ENCODE measurements at regions not wholly inside any gene's neighbourhood (a gene's known extent, or its start where the extent isn't known, plus 50 kb on each side); places are given as distances from the start of the nearest gene placed in this dataset.

GRCh38 chr4:36823199-36823967 is 421.2 kb upstream of the NWD2 start:
- H2AK5ac ChIP-seq (ENCODE audit: low read depth, low read length) = no peak overlapping the region
- H2BK15ac ChIP-seq (ENCODE audit: low read length) = no peak overlapping the region
- H3K4me3 ChIP-seq (ENCODE audit: low read length in 2 of 2) = no peak overlapping the region
- no peaks in the 10 kb centered on the region for H3K9me3 ChIP-seq (replicated peaks in 1 of 2; ENCODE audit: control insufficient read depth in 2 of 2, insufficient read depth in 1 of 2, low read depth in 1 of 2, low read length in 2 of 2)
- no peak overlapping the region for H3K9ac ChIP-seq (ENCODE audit: low read depth, low read length, poor library complexity)
- H3K23ac ChIP-seq (ENCODE audit: low read depth, low read length, poor library complexity) = no peak overlapping the region
- H3K36me3 ChIP-seq (replicated peaks in 1 of 2; ENCODE audit: control insufficient read depth in 2 of 2, insufficient read depth in 2 of 2, low read length in 2 of 2) = no peaks in the 10 kb centered on the region
- WGBS, 2 donors (ENCODE audit: extremely low coverage in 2 of 2, insufficient read length in 2 of 2, insufficient replicate concordance in 1 of 2) = no CpG with 5 or more reads among the region's 12 CpGs
- H2BK120ac ChIP-seq (ENCODE audit: low read depth, low read length) = no peak overlapping the region
- no peaks in the 10 kb centered on the region for H3K79me1 ChIP-seq (ENCODE audit: low read depth, low read length)
- H3K4me2 ChIP-seq (ENCODE audit: insufficient read depth, low read length, poor library complexity, severe bottlenecking) = no peak overlapping the region
- H2BK5ac ChIP-seq (ENCODE audit: low read length) = no peak overlapping the region
- H4K91ac ChIP-seq (ENCODE audit: low read depth, low read length, poor library complexity) = no peak overlapping the region
- H3K27ac ChIP-seq (replicated peaks; ENCODE audit: low read length) = no peak overlapping the region
- H2AFZ ChIP-seq (ENCODE audit: low read length) = no peak overlapping the region
- no peak overlapping the region for H4K8ac ChIP-seq (ENCODE audit: low read depth, low read length)
- peak overlapping the region; percentile 67 for H3K14ac ChIP-seq (ENCODE audit: low read length)
- no peak overlapping the region for H2BK12ac ChIP-seq (ENCODE audit: low read length)
- no peaks in the 10 kb centered on the region for H3K27me3 ChIP-seq (ENCODE audit: control insufficient read depth in 3 of 3, insufficient read depth in 3 of 3, low read depth in 1 of 3, low read length in 3 of 3)
- no peaks in the 10 kb centered on the region for H3K4me1 ChIP-seq (ENCODE audit: control insufficient read depth in 2 of 2, insufficient read depth in 1 of 2, low read depth in 1 of 2, low read length in 2 of 2)
- peak overlapping the region; percentile 58 for H3K18ac ChIP-seq (ENCODE audit: low read length)
- no peak overlapping the region for H3K4ac ChIP-seq (ENCODE audit: low read length)
- no peak for DNase-seq (ENCODE audit: low spot score)

- H3K79me1 ChIP-seq (ENCODE audit: low read depth, low read length) = no peaks in the 10 kb centered on the region
- no peak overlapping the region for H2BK120ac ChIP-seq (ENCODE audit: low read depth, low read length)
- H3K27me3 ChIP-seq (ENCODE audit: control insufficient read depth in 3 of 3, insufficient read depth in 3 of 3, low read depth in 1 of 3, low read length in 3 of 3) = no peaks in the 10 kb centered on the region
- H4K8ac ChIP-seq (ENCODE audit: low read depth, low read length) = no peak overlapping the region
- H3K4me2 ChIP-seq (ENCODE audit: insufficient read depth, low read length, poor library complexity, severe bottlenecking) = no peak overlapping the region
- H2BK15ac ChIP-seq (ENCODE audit: low read length) = no peak overlapping the region
- no peaks in the 10 kb centered on the region for H3K36me3 ChIP-seq (replicated peaks in 1 of 2; ENCODE audit: control insufficient read depth in 2 of 2, insufficient read depth in 2 of 2, low read length in 2 of 2)
- H3K4me3 ChIP-seq (ENCODE audit: low read length in 2 of 2) = no peak overlapping the region
- no peak overlapping the region for H2BK5ac ChIP-seq (ENCODE audit: low read length)
- H2BK12ac ChIP-seq (ENCODE audit: low read length) = no peak overlapping the region
- H3K23ac ChIP-seq (ENCODE audit: low read depth, low read length, poor library complexity) = no peak overlapping the region
- no peak overlapping the region for H3K18ac ChIP-seq (ENCODE audit: low read length)
- no peaks in the 10 kb centered on the region for H3K4me1 ChIP-seq (ENCODE audit: control insufficient read depth in 2 of 2, insufficient read depth in 1 of 2, low read depth in 1 of 2, low read length in 2 of 2)
- H4K91ac ChIP-seq (ENCODE audit: low read depth, low read length, poor library complexity) = no peak overlapping the region
- DNase-seq (ENCODE audit: low spot score) = no peak
- no peak overlapping the region for H3K14ac ChIP-seq (ENCODE audit: low read length)
- no peak overlapping the region for H3K27ac ChIP-seq (replicated peaks; ENCODE audit: low read length)
- WGBS, 2 donors (ENCODE audit: extremely low coverage in 2 of 2, insufficient read length in 2 of 2, insufficient replicate concordance in 1 of 2) = no CpG with 5 or more reads among the region's 3 CpGs
- no peak overlapping the region for H3K4ac ChIP-seq (ENCODE audit: low read length)
- H2AK5ac ChIP-seq (ENCODE audit: low read depth, low read length) = no peak overlapping the region
- H3K9me3 ChIP-seq (replicated peaks in 1 of 2; ENCODE audit: control insufficient read depth in 2 of 2, insufficient read depth in 1 of 2, low read depth in 1 of 2, low read length in 2 of 2) = no peaks in the 10 kb centered on the region
- no peak overlapping the region for H2AFZ ChIP-seq (ENCODE audit: low read length)
- H3K9ac ChIP-seq (ENCODE audit: low read depth, low read length, poor library complexity) = no peak overlapping the region
Measured at GRCh38 chr4:36824682-36825081, 419.9 kb upstream of the NWD2 start.

- Histone ChIP-seq H3K4me3 (ENCODE audit: low read length in 2 of 2) (no peak overlapping the region), H3K14ac (ENCODE audit: low read length) (no peak overlapping the region), H4K91ac (ENCODE audit: low read depth, low read length, poor library complexity) (no peak overlapping the region), H2BK12ac (ENCODE audit: low read length) (no peak overlapping the region), H2BK5ac (ENCODE audit: low read length) (no peak overlapping the region), H2AFZ (ENCODE audit: low read length) (no peak overlapping the region), H2BK120ac (ENCODE audit: low read depth, low read length) (no peak overlapping the region), H2AK5ac (ENCODE audit: low read depth, low read length) (no peak overlapping the region), H3K9ac (ENCODE audit: low read depth, low read length, poor library complexity) (no peak overlapping the region), H3K36me3 (replicated peaks in 1 of 2; ENCODE audit: control insufficient read depth in 2 of 2, insufficient read depth in 2 of 2, low read length in 2 of 2) (no peaks in the 10 kb centered on the region), H3K79me1 (ENCODE audit: low read depth, low read length) (no peaks in the 10 kb centered on the region), H3K9me3 (replicated peaks in 1 of 2; ENCODE audit: control insufficient read depth in 2 of 2, insufficient read depth in 1 of 2, low read depth in 1 of 2, low read length in 2 of 2) (no peaks in the 10 kb centered on the region), H3K18ac (ENCODE audit: low read length) (no peak overlapping the region), H3K4me2 (ENCODE audit: insufficient read depth, low read length, poor library complexity, severe bottlenecking) (no peak overlapping the region), H4K8ac (ENCODE audit: low read depth, low read length) (no peak overlapping the region), H3K27ac (replicated peaks; ENCODE audit: low read length) (no peak overlapping the region), H2BK15ac (ENCODE audit: low read length) (no peak overlapping the region), H3K4me1 (ENCODE audit: control insufficient read depth in 2 of 2, insufficient read depth in 1 of 2, low read depth in 1 of 2, low read length in 2 of 2) (no peaks in the 10 kb centered on the region), H3K23ac (ENCODE audit: low read depth, low read length, poor library complexity) (no peak overlapping the region), H3K27me3 (ENCODE audit: control insufficient read depth in 3 of 3, insufficient read depth in 3 of 3, low read depth in 1 of 3, low read length in 3 of 3) (no peaks in the 10 kb centered on the region), H3K4ac (ENCODE audit: low read length) (no peak overlapping the region)
- no peak for DNase-seq (ENCODE audit: low spot score)
- WGBS, 2 donors (ENCODE audit: extremely low coverage in 2 of 2, insufficient read length in 2 of 2, insufficient replicate concordance in 1 of 2) = no CpG with 5 or more reads among the region's 4 CpGs
Measured at GRCh38 chr4:36835246-36835645, 409.3 kb upstream of the NWD2 start.

GRCh38 chr4:36841583-36842326 is 402.8 kb upstream of the NWD2 start:
- Histone ChIP-seq H2BK12ac (ENCODE audit: low read length) (no peak overlapping the region), H3K36me3 (replicated peaks in 1 of 2; ENCODE audit: control insufficient read depth in 2 of 2, insufficient read depth in 2 of 2, low read length in 2 of 2) (no peaks in the 10 kb centered on the region), H2BK120ac (ENCODE audit: low read depth, low read length) (no peak overlapping the region), H3K27me3 (ENCODE audit: control insufficient read depth in 3 of 3, insufficient read depth in 3 of 3, low read depth in 1 of 3, low read length in 3 of 3) (no peaks in the 10 kb centered on the region), H4K8ac (ENCODE audit: low read depth, low read length) (no peak overlapping the region), H3K23ac (ENCODE audit: low read depth, low read length, poor library complexity) (no peak overlapping the region), H3K9me3 (replicated peaks in 1 of 2; ENCODE audit: control insufficient read depth in 2 of 2, insufficient read depth in 1 of 2, low read depth in 1 of 2, low read length in 2 of 2) (no peaks in the 10 kb centered on the region), H2BK15ac (ENCODE audit: low read length) (no peak overlapping the region), H3K9ac (ENCODE audit: low read depth, low read length, poor library complexity) (no peak overlapping the region), H4K91ac (ENCODE audit: low read depth, low read length, poor library complexity) (no peak overlapping the region), H2AK5ac (ENCODE audit: low read depth, low read length) (no peak overlapping the region), H3K4me3 (ENCODE audit: low read length in 2 of 2) (no peak overlapping the region), H3K18ac (ENCODE audit: low read length) (no peak overlapping the region), H2BK5ac (ENCODE audit: low read length) (no peak overlapping the region), H3K14ac (ENCODE audit: low read length) (no peak overlapping the region), H3K79me1 (ENCODE audit: low read depth, low read length) (no peaks in the 10 kb centered on the region), H3K27ac (replicated peaks; ENCODE audit: low read length) (no peak overlapping the region), H3K4ac (ENCODE audit: low read length) (no peak overlapping the region), H3K4me1 (ENCODE audit: control insufficient read depth in 2 of 2, insufficient read depth in 1 of 2, low read depth in 1 of 2, low read length in 2 of 2) (no peaks in the 10 kb centered on the region), H2AFZ (ENCODE audit: low read length) (no peak overlapping the region), H3K4me2 (ENCODE audit: insufficient read depth, low read length, poor library complexity, severe bottlenecking) (no peak overlapping the region)
- no CpG with 5 or more reads among the region's 9 CpGs for WGBS, 2 donors (ENCODE audit: extremely low coverage in 2 of 2, insufficient read length in 2 of 2, insufficient replicate concordance in 1 of 2)
- no peak for DNase-seq (ENCODE audit: low spot score)
